Naive thymus-derived CD8-positive, alpha-beta T cell (primary cell): ENCODE measurements at regions not wholly inside any gene's neighbourhood (a gene's known extent, or its start where the extent isn't known, plus 50 kb on each side); places are given as distances from the start of the nearest gene placed in this dataset.

ENCODE experiments used
- ATAC-seq, 2 donors: fragments of 150-1000 bp; cut with Tn5 transposase in 1 of 2; sonication (Bioruptor Pico), chemical (Tn5 transposase) in 1 of 2; 1 replicate in 1 of 2; 2 replicates in 1 of 2; pipeline ENCODE4 v1.10.0; 2021; ENCODE audit warnings: mild to moderate bottlenecking in 2 of 2, moderate library complexity in 2 of 2
- POLR2A ChIA-PET: fragments of 350-600 bp; sonication (Branson Sonifier 250); formaldehyde crosslinking; loops from one replicate; lab custom pipeline; 2021; ENCODE audit warnings: antibody characterized with exemption; lab: Charles Lee
- DNase-seq, 10 donors: peaks; one replicate each; pipeline versions ENCODE4 v3.0.0 to v3.0.0-alpha.2; 2020 to 2022
- H3K27ac Mint-ChIP-seq, 10 donors: one replicate each; pipeline ENCODE4 v1.8.0; 2020 to 2022; ENCODE audit warnings: mild to moderate bottlenecking in 10 of 10, mixed read lengths in 10 of 10, moderate library complexity in 4 of 10, inconsistent platforms in 1 of 10
- H3K27me3 Mint-ChIP-seq, 5 donors: one replicate each; pipeline ENCODE4 v1.8.0; 2021 to 2022; ENCODE audit warnings: mixed read lengths in 5 of 5
- H3K36me3 Mint-ChIP-seq, 3 donors: one replicate each; pipeline ENCODE4 v1.8.0; 2020 to 2022; ENCODE audit warnings: mixed read lengths in 3 of 3, mild to moderate bottlenecking in 2 of 3, inconsistent platforms in 1 of 3
- H3K4me1 Mint-ChIP-seq, 4 donors: one replicate each; pipeline ENCODE4 v1.8.0; 2021 to 2022; ENCODE audit warnings: mixed read lengths in 4 of 4
- H3K4me3 Mint-ChIP-seq, 10 donors: one replicate each; pipeline ENCODE4 v1.8.0; 2020 to 2022; ENCODE audit warnings: mild to moderate bottlenecking in 10 of 10, mixed read lengths in 10 of 10, moderate library complexity in 6 of 10, inconsistent platforms in 1 of 10
- H3K9me3 Mint-ChIP-seq, 9 donors: one replicate each; pipeline ENCODE4 v1.8.0; 2020 to 2022; ENCODE audit warnings: mixed read lengths in 9 of 9, mild to moderate bottlenecking in 3 of 9, inconsistent platforms in 1 of 9, moderate library complexity in 1 of 9

- POLR2A ChIA-PET = no interaction called here
- ATAC-seq (no peak), DNase-seq (no peak)
- H3K4me1 Mint-ChIP-seq = peaks cover 0 to 11% (median 0%) of the 10 kb centered on the region in 4 donors
- H3K27ac Mint-ChIP-seq = no peak overlapping the region
- no peaks in the 10 kb centered on the region for H3K36me3 Mint-ChIP-seq
- no peak overlapping the region for H3K4me3 Mint-ChIP-seq
- peaks cover 0 to 15% (median 8%) of the 10 kb centered on the region in 5 donors for H3K27me3 Mint-ChIP-seq
- H3K9me3 Mint-ChIP-seq = no peaks in the 10 kb centered on the region
Observed at GRCh38 chr2:157182834-157183396, 74.6 kb upstream of the GALNT5 start.

GRCh38 chr2:157184161-157184895 lies 73.2 kb upstream of the GALNT5 start:
- Mint-ChIP-seq H3K4me3 (no peak overlapping the region), H3K27ac (no peak overlapping the region), H3K4me1 (peaks cover 0 to 11% (median 0%) of the 10 kb centered on the region in 4 donors), H3K36me3 (no peaks in the 10 kb centered on the region), H3K9me3 (no peaks in the 10 kb centered on the region), H3K27me3 (peaks cover 0 to 13% (median 4%) of the 10 kb centered on the region in 5 donors)
- ATAC-seq (no peak), DNase-seq (no peak)
- POLR2A ChIA-PET = no interaction called here

- ATAC-seq (no peak), DNase-seq (no peak)
- Mint-ChIP-seq H3K36me3 (no peaks in the 10 kb centered on the region), H3K27ac (peak overlapping the region in 1 of 10 donors; percentile 26), H3K4me3 (no peak overlapping the region), H3K4me1 (peaks cover 0 to 11% (median 0%) of the 10 kb centered on the region in 4 donors), H3K27me3 (peaks cover 0 to 13% (median 4%) of the 10 kb centered on the region in 5 donors), H3K9me3 (no peaks in the 10 kb centered on the region)
- POLR2A ChIA-PET = no interaction called here
Observed at GRCh38 chr2:157185476-157186227, 71.9 kb upstream of the GALNT5 start.

- Mint-ChIP-seq H3K9me3 (no peaks in the 10 kb centered on the region), H3K4me3 (no peak overlapping the region), H3K4me1 (no peaks in the 10 kb centered on the region), H3K36me3 (no peaks in the 10 kb centered on the region), H3K27me3 (peaks cover 0 to 10% (median 4%) of the 10 kb centered on the region in 5 donors), H3K27ac (no peak overlapping the region)
- no peak for DNase-seq
- POLR2A ChIA-PET = no interaction called here
- no peak for ATAC-seq
Observed at GRCh38 chr2:157190151-157190550, 67.4 kb upstream of the GALNT5 start.

GRCh38 chr2:157191186-157191585 lies 66.3 kb upstream of the GALNT5 start:
- no peaks in the 10 kb centered on the region for H3K9me3 Mint-ChIP-seq
- peaks cover 0 to 6% (median 2%) of the 10 kb centered on the region in 5 donors for H3K27me3 Mint-ChIP-seq
- H3K4me3 Mint-ChIP-seq = no peak overlapping the region
- H3K27ac Mint-ChIP-seq = no peak overlapping the region
- POLR2A ChIA-PET = no interaction called here
- no peak for DNase-seq
- no peaks in the 10 kb centered on the region for H3K36me3 Mint-ChIP-seq
- no peak for ATAC-seq
- H3K4me1 Mint-ChIP-seq = no peaks in the 10 kb centered on the region

GRCh38 chr2:157192445-157193423 lies 64.8 kb upstream of the GALNT5 start:
- Mint-ChIP-seq H3K4me3 (no peak overlapping the region), H3K9me3 (no peaks in the 10 kb centered on the region), H3K27ac (no peak overlapping the region), H3K36me3 (no peaks in the 10 kb centered on the region), H3K27me3 (peaks cover 0 to 6% (median 0%) of the 10 kb centered on the region in 5 donors), H3K4me1 (no peaks in the 10 kb centered on the region)
- DNase-seq (no peak), ATAC-seq (no peak)
- POLR2A ChIA-PET = no interaction called here

- no peak for ATAC-seq
- Mint-ChIP-seq H3K27me3 (peaks cover 0 to 6% (median 3%) of the 10 kb centered on the region in 5 donors), H3K4me1 (no peaks in the 10 kb centered on the region), H3K27ac (no peak overlapping the region), H3K4me3 (no peak overlapping the region), H3K9me3 (no peaks in the 10 kb centered on the region), H3K36me3 (no peaks in the 10 kb centered on the region)
- no peak for DNase-seq
- POLR2A ChIA-PET = no interaction called here
Observed at GRCh38 chr2:157193461-157193860, 64.0 kb upstream of the GALNT5 start.

- H3K9me3 Mint-ChIP-seq = no peaks in the 10 kb centered on the region
- peak in 3 of 10 donors; percentile 13 to 23 (median 16) for DNase-seq
- H3K4me3 Mint-ChIP-seq = no peak overlapping the region
- no peak overlapping the region for H3K27ac Mint-ChIP-seq
- POLR2A ChIA-PET = no interaction called here
- peak in 1 of 2 donors; percentile 51 for ATAC-seq
- H3K27me3 Mint-ChIP-seq = peaks cover 0 to 6% (median 3%) of the 10 kb centered on the region in 5 donors
- H3K4me1 Mint-ChIP-seq = no peaks in the 10 kb centered on the region
- no peaks in the 10 kb centered on the region for H3K36me3 Mint-ChIP-seq
Observed at GRCh38 chr2:157194097-157194688, 63.3 kb upstream of the GALNT5 start.

GRCh38 chr2:157194844-157195243 lies 62.7 kb upstream of the GALNT5 start:
- Mint-ChIP-seq H3K36me3 (no peaks in the 10 kb centered on the region), H3K27ac (no peak overlapping the region), H3K4me3 (no peak overlapping the region), H3K9me3 (no peaks in the 10 kb centered on the region), H3K27me3 (peaks cover 0 to 6% (median 3%) of the 10 kb centered on the region in 5 donors), H3K4me1 (no peaks in the 10 kb centered on the region)
- no peak for ATAC-seq
- DNase-seq = no peak
- POLR2A ChIA-PET = no interaction called here

GRCh38 chr2:157196956-157197355 lies 60.5 kb upstream of the GALNT5 start:
- Mint-ChIP-seq H3K27ac (no peak overlapping the region), H3K9me3 (no peaks in the 10 kb centered on the region), H3K4me3 (no peak overlapping the region), H3K27me3 (peaks cover 0 to 4% (median 0%) of the 10 kb centered on the region in 5 donors), H3K4me1 (no peaks in the 10 kb centered on the region), H3K36me3 (no peaks in the 10 kb centered on the region)
- ATAC-seq (no peak), DNase-seq (no peak)
- POLR2A ChIA-PET = no interaction called here

GRCh38 chr2:157197848-157198247 lies 59.7 kb upstream of the GALNT5 start:
- ATAC-seq (no peak), DNase-seq (no peak)
- Mint-ChIP-seq H3K4me1 (no peaks in the 10 kb centered on the region), H3K27me3 (peaks cover 0 to 4% (median 0%) of the 10 kb centered on the region in 5 donors), H3K9me3 (no peaks in the 10 kb centered on the region), H3K36me3 (no peaks in the 10 kb centered on the region), H3K27ac (no peak overlapping the region), H3K4me3 (no peak overlapping the region)
- POLR2A ChIA-PET = no interaction called here

GRCh38 chr2:157203651-157204050 lies 53.9 kb upstream of the GALNT5 start:
- H3K4me3 Mint-ChIP-seq = no peak overlapping the region
- DNase-seq = no peak
- H3K27me3 Mint-ChIP-seq = peaks cover 0 to 3% (median 0%) of the 10 kb centered on the region in 5 donors
- POLR2A ChIA-PET = no interaction called here
- ATAC-seq = no peak
- no peaks in the 10 kb centered on the region for H3K36me3 Mint-ChIP-seq
- peaks cover 0 to 2% (median 0%) of the 10 kb centered on the region in 4 donors for H3K4me1 Mint-ChIP-seq
- no peak overlapping the region for H3K27ac Mint-ChIP-seq
- no peaks in the 10 kb centered on the region for H3K9me3 Mint-ChIP-seq
